GM13977 (cell line): ENCODE measurements at regions not wholly inside any gene's neighbourhood (a gene's known extent, or its start where the extent isn't known, plus 50 kb on each side); places are given as distances from the start of the nearest gene placed in this dataset.

ENCODE experiments used
- DNase-seq: peaks from one replicate; pipeline ENCODE4 v3.0.0; 2012; ENCODE audit warnings: low spot score
- in situ Hi-C: fragments of 300-500 bp; cut with MboI; formaldehyde crosslinking; loops from one replicate; pipeline ENCODE4 v1.12.0; 2022; ENCODE audit warnings: low sequenced_read_pairs, low pct_unique_long_range_greater_than_20kb, mixed read lengths, inconsistent platforms; ENCODE audit not compliant: unreplicated experiment
- TF ChIP-seq, protein P1 (sequence below): IDR thresholded peaks from 2 replicates; pipeline ENCODE4 v1.5.1; 2012; ENCODE audit warnings: mild to moderate bottlenecking, control low read depth; ENCODE audit not compliant: insufficient read depth; ENCODE audit errors: extremely low read depth, missing control alignments

- no peak for DNase-seq
- TF ChIP-seq, protein P1, sequence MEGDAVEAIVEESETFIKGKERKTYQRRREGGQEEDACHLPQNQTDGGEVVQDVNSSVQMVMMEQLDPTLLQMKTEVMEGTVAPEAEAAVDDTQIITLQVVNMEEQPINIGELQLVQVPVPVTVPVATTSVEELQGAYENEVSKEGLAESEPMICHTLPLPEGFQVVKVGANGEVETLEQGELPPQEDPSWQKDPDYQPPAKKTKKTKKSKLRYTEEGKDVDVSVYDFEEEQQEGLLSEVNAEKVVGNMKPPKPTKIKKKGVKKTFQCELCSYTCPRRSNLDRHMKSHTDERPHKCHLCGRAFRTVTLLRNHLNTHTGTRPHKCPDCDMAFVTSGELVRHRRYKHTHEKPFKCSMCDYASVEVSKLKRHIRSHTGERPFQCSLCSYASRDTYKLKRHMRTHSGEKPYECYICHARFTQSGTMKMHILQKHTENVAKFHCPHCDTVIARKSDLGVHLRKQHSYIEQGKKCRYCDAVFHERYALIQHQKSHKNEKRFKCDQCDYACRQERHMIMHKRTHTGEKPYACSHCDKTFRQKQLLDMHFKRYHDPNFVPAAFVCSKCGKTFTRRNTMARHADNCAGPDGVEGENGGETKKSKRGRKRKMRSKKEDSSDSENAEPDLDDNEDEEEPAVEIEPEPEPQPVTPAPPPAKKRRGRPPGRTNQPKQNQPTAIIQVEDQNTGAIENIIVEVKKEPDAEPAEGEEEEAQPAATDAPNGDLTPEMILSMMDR, result no peak
- in situ Hi-C loops, result loop anchor here (25.0 kb wide), 3 partner anchors 271 to 796 kb away; partner anchors contain the start of gene SEMA6D
Observed at GRCh38 chr15:47983533-47983932, 137.3 kb upstream of the SLC24A5 start.

- TF ChIP-seq, protein P1, result no peak
- in situ Hi-C loops, result loop anchor here (25.0 kb wide), 3 partner anchors 273 to 798 kb away; partner anchors contain the start of gene SEMA6D
- no peak for DNase-seq
Observed at GRCh38 chr15:47985568-47985967, 135.2 kb upstream of the SLC24A5 start.

DNA sequence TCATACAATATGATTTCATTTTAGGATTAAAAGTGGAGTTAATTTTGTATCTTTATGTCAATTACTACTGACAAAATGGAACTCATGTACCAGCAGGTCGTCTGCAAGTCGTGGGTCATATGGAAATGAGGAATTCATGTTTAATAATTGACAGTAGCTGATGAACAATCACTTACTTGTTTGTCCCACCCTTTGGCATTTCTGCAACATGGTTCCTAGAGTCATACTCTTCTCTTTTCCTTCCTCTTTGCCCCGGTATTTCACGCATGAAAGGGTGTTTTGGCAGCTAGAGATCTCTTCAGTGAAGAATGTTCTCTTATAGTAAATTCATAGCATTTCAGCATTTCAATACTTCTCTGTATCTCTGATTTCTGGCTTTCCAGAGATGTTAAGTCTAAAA is 133.3 kb upstream of the SLC24A5 start:
- TF ChIP-seq, protein P1, result no peak
- no peak for DNase-seq
- in situ Hi-C loops, result loop anchor here (25.0 kb wide), 3 partner anchors 275 to 800 kb away; partner anchors contain the start of gene SEMA6D

DNA sequence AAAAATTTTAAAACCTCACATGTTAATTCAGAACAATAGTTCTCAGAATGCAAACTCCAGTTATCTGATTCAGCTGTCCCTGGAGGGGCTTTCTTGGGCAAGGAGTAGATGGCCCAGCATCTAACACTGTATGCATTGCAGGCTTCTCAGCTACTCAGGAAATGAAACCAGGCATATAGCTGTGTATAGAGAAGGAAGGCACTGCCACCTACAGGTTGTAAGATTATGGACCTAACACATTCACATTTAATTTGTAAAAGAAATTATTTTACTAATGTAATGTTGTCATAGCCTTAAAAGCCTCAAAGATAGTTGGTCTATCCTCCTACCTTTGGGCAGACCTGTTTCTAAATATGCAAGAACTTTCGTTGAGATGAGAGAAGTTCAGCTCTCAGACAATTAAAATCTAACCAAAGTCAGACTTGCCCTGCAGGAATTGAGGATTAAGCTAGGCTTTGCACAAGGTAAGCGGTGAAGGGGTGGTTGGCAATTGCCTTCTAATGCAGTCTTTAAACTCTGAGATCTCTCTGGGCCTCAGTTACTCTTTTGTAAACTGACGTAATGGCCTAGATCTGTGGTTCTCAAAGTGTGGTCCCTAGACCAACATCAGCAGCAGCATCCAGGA is 132.8 kb upstream of the SLC24A5 start:
- TF ChIP-seq, protein P1, result peak; percentile 64
- DNase-seq, result peak; percentile 42
- in situ Hi-C loops, result loop anchor here (25.0 kb wide), 3 partner anchors 276 to 801 kb away; partner anchors contain the start of gene SEMA6D

- DNase-seq, result no peak
- in situ Hi-C loops, result loop anchor here (25.0 kb wide), 3 partner anchors 276 to 801 kb away; partner anchors contain the start of gene SEMA6D
- TF ChIP-seq, protein P1, result peak; percentile 32
Observed at GRCh38 chr15:47988564-47988963, 132.2 kb upstream of the SLC24A5 start.

DNA sequence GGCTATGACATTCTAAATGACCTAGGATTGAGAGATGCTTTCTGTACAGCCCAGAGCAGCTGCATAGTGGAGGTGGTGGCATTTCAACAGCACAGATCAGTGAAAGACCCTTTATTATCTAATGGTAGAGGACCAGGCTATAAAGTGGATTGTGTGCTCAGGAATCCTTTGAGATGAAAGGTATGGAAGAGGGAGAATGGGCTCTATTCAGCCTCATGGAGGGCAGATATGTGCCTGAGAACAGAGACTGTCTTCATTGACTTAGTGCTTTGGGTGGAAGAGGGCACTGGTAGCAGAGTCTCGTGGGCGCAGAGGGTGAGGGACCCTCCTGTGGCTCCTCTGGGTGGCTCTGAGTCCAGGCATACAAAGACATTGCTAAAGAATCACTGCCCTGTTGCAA is 130.0 kb upstream of the SLC24A5 start:
- no peak for DNase-seq
- TF ChIP-seq, protein P1, result no peak
- in situ Hi-C loops, result loop anchor here (25.0 kb wide), 3 partner anchors 279 to 804 kb away; partner anchors contain the start of gene SEMA6D
